ENCODE measurements at regions not wholly inside any gene's neighbourhood (a gene's known extent, or its start where the extent isn't known, plus 50 kb on each side); places are given as distances from the start of the nearest gene placed in this dataset.

DNA sequence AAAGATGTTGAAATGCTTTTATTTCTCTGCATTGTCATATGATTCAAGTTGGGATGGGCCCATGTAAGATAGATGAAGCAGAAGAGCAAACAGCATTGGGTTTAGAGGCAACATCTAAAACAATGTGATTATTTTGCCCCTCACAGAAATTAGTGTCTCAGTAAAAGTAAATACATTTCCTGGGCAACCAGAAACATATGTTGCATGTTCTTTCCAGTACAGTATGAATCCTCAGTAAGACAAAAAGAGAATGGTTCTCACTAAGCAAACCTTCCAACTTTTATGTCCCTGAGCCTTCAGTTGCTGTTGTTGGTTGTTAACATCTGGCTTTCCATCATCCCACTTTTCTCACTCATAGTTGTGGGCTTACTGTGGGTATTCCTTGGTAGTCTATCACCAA lies 222.5 kb upstream of the PRPS1L1 start:
- no peak for TF ChIP-seq POLR2A (IDR thresholded peaks at IDR 0.05; ENCODE audit: low read depth, low read length)
- TF ChIP-seq NFYB (IDR thresholded peaks at IDR 0.05; ENCODE audit: insufficient read depth, low read depth, low read length) = no peak
- TF ChIP-seq YY1 (IDR thresholded peaks at IDR 0.05; ENCODE audit: low read depth, low read length) = no peak
- TF ChIP-seq EP300 (IDR thresholded peaks at IDR 0.05; ENCODE audit: borderline replicate concordance in 1 of 2, control insufficient read depth in 1 of 2, low read depth in 2 of 2, low read length in 2 of 2) = no peak
- no peak for TF ChIP-seq CTCF (IDR thresholded peaks at IDR 0.05 in 2 of 3, conservative IDR thresholded peaks at IDR 0.05 in 1 of 3; ENCODE audit: control insufficient read depth in 2 of 3, extremely low read depth in 1 of 3, insufficient read depth in 1 of 3, low read depth in 3 of 3, low read length in 3 of 3)
